Retinal pigment epithelial cell (primary cell): ENCODE measurements at regions not wholly inside any gene's neighbourhood (a gene's known extent, or its start where the extent isn't known, plus 50 kb on each side); places are given as distances from the start of the nearest gene placed in this dataset.

Experiments
- DNase-seq: peaks from one replicate; pipeline ENCODE4 v3.0.0-alpha.2; 2010; ENCODE audit warnings: low read depth
- H3K4me3 ChIP-seq: 2 replicates; pipeline ENCODE4 v1.5.1; 2011; ENCODE audit warnings: mild to moderate bottlenecking, low read length, control low read depth, moderate library complexity
- CTCF ChIP-seq: conservative IDR thresholded peaks from 2 replicates; pipeline ENCODE4 v1.5.1; 2011; ENCODE audit warnings: low read depth, low read length, control low read depth, inconsistent platforms

GRCh38 chrX:150049647-150050046 is 111.4 kb upstream of the EOLA2 start:
- H3K4me3 ChIP-seq = no peak overlapping the region
- no peak for TF ChIP-seq CTCF
- no peak for DNase-seq

GRCh38 chrX:150050387-150050786 is 112.1 kb upstream of the EOLA2 start:
- no peak for TF ChIP-seq CTCF
- DNase-seq = no peak
- no peak overlapping the region for H3K4me3 ChIP-seq

GRCh38 chrX:150051096-150051495 is 112.8 kb upstream of the EOLA2 start:
- no peak for DNase-seq

GRCh38 chrX:150052226-150052625 is 113.9 kb upstream of the EOLA2 start:
- H3K4me3 ChIP-seq = no peak overlapping the region
- DNase-seq = no peak
- TF ChIP-seq CTCF = no peak

More at GRCh38 chrX:150051096-150051495, 112.8 kb upstream of the EOLA2 start:
- no peak overlapping the region for H3K4me3 ChIP-seq
- TF ChIP-seq CTCF = no peak

- TF ChIP-seq CTCF = no peak
Observed at GRCh38 chrX:150058728-150059127, 120.4 kb upstream of the EOLA2 start.

GRCh38 chrX:150060406-150060805 is 122.1 kb upstream of the EOLA2 start:
- H3K4me3 ChIP-seq = no peak overlapping the region
- DNase-seq = no peak
- no peak for TF ChIP-seq CTCF

More at GRCh38 chrX:150058728-150059127, 120.4 kb upstream of the EOLA2 start:
- no peak overlapping the region for H3K4me3 ChIP-seq
- no peak for DNase-seq

GRCh38 chrX:150062292-150063137 is 124.2 kb upstream of the EOLA2 start:
- TF ChIP-seq CTCF = no peak
- no peak for DNase-seq
- no peak overlapping the region for H3K4me3 ChIP-seq
